HG03066 (cell line): ENCODE measurements at regions not wholly inside any gene's neighbourhood (a gene's known extent, or its start where the extent isn't known, plus 50 kb on each side); places are given as distances from the start of the nearest gene placed in this dataset.

Experiments used
- ATAC-seq: cut with Tn5 transposase; IDR thresholded peaks from one replicate; pipeline ENCODE4 v1.9.1; 2021; ENCODE audit warnings: low read depth; ENCODE audit not compliant: unreplicated experiment

- no peak for ATAC-seq
Observed at GRCh38 chr15:75129788-75130187, 71.9 kb upstream of the C15orf39 start.

DNA sequence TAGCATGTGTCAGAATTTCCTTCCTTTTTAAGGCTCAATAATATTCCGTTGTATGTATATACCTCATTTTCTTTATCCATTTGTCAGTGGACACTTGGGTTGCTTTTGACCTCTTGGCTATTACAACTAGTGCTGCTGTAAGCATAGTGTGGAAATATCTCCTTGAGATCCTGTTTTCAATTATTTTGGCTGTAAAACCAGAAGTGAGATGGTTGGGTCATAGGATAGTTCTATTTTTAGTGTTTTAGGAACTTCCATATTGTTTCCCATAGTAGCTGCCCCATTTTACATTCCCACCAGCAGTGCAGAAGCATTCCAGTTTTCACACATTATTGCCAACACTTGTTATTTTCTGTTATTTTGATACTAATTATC, 70.4 kb upstream of the C15orf39 start:
- ATAC-seq: no peak

DNA sequence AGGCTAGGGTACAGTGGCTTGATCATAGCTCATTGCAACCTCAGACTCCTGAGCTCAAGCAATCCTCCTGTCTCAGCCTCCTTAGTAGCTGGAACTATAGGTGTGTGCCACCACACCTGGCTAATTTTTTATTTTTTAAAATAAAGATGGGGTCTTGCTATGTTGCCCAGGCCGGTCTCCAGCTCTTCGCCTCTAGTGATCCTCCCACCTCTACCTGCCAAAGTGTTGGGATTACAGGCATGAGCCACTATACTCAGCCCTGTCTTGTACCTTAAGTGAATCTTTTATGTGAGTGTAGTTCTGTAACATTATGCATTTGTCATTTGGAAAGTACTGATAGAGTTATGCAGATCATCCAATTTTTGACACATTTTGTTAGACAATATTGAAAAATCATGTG, 66.9 kb upstream of the C15orf39 start:
- no peak for ATAC-seq

GRCh38 chr15:75136118-75136517, 65.6 kb upstream of the C15orf39 start:
- ATAC-seq: no peak

DNA sequence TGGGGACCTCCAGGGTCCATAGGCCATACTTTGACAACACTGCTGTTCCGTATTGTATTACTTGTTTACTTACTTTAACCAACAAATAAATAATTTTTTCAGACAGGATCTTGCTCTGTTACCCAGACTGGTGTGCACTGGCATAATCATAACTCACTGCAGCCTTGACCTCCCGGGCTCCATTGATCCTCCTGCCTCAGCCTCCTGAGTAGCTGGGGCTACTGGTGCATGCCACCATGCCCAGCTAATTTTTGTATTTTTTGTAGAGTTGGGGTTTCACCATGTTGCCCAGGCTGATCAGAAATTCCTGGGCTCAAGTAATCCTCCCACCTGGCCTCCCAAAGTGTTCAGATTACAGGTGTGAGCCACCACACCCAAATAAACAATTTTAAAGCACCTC, 64.9 kb upstream of the C15orf39 start:
- no peak for ATAC-seq

DNA sequence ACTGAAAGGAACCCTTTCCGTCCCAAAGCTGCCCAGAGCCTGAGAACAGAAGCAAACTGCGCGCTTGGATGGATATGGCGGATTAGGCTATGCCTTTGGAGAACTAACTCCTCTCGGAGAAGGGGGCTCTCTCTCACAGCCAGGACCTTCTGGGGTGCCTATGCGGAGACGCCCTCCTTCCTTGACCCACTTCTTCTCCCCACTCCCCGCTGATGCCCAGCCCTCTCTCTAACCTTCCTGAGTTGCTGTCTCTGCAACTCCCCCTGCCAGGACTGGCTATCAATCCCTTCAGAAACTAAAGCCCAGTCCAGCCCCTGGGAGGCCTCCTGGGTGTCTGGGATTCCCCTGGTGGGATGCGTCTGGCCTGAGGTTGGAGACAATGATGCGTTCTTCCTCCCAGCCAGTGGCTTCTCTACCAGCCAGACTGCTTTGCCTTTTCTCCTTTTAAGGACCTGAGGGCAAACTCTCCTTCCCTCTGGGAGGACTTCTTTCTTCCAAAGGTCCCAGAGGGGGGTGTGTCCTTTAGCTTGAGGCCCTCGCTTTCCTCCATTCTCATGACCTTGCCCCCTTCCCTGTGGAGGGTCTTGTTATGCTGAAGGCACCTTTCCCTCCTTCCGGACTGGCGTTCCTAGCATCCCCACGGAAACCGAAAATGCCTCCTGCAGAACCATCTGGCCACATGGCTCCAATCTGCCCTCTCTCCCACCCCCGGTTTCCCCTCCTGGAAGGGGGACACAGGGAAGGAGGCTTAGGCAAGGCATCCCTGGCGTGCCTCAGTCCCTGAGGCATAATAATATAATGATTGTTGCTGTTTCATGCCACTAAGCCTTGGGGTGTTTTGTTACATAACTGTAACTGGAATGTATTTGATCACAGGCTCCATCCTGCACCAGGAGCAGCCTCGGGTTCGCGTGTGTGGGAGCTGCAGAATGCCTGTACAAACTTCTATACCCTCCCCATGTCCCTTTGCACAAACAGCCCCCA, 63.4 kb upstream of the C15orf39 start:
- ATAC-seq: no peak

GRCh38 chr15:75140080-75140879, 61.4 kb upstream of the C15orf39 start:
- ATAC-seq: no peak

DNA sequence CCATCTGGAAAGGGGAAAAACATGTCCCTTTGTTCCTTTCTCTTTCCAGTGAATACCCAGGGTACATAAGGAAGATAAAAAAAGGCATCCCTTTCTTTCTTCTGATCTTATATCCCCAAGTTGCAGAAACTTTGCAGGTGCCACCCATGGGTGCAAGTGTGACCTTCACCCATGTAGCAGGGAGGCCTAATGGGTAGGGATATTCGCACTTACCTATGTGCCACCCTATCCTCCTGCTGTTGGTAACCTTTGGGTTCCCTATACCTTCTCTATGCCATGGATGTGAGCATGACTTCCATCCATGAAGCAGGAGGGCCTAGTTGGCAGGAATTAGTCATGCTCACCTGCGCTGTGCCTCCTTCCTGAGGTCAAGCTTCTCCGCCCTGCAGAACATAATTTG, 59.2 kb upstream of the C15orf39 start:
- no peak for ATAC-seq

DNA sequence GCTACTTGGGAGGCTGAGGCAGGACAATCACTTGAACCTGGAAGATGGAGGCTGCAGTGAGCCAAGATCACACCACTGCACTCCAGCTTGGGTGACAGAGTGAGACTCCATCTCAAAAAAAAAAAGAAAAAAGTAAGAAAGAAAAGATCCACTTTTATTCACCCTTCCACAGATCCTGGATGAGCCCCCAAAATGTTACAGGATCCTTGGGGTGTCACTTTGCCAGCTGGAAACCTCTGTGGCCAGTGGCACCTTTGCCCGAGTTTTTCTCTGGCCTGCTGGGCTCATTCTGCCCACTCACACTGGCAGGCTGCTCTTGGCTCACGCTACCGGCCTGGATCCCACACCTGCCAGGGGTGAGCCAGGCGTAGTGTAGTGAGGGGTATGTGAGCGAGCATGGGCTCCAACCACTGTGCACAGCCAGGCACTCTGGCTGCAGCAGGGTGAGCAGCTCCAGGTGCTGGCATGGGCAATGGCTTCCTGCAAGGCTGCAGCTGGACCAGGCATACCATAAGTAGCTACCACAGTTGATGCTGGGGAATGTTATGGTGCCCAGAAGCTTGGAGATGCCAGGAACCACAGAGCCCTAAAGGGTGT, 57.8 kb upstream of the C15orf39 start:
- no peak for ATAC-seq

- ATAC-seq: no peak
Observed at GRCh38 chr15:75145027-75145841, 56.4 kb upstream of the C15orf39 start.

DNA sequence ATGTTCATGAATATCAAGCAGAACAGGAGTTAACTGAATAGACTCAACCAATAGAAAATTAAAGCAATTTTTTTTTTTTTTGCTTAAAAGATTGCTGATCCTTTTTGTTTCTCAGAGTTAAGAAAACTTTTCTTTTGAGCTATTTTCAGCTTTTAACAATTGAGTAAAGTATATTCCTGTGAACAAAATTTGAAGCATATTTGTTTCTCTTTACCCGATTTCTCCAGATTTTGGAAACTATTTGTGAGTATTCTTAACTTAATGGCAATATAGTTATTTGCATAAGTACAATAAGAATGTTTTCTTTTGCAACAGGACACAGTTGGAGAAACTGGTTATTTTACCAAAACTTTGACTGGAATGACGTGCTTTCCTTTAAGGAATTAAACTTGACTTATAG, 53.4 kb upstream of the C15orf39 start:
- ATAC-seq: no peak

GRCh38 chr15:75149867-75150709, 51.6 kb upstream of the C15orf39 start:
- no peak for ATAC-seq

GRCh38 chr15:75151214-75152128, 50.2 kb upstream of the C15orf39 start:
- ATAC-seq: no peak
